Stomach (tissue), 8 donors: ENCODE measurements at regions not wholly inside any gene's neighbourhood (a gene's known extent, or its start where the extent isn't known, plus 50 kb on each side); places are given as distances from the start of the nearest gene placed in this dataset.
A peak's percentile ranks its signal among the peaks of the same experiment; 100 is the strongest.

ENCODE experiments used
- DNase-seq, 2 donors: peaks; one replicate each; pipeline versions ENCODE4 v3.0.0 to v3.0.0-alpha.2; 2013 to 2019
- H3K27ac ChIP-seq, 5 donors: fragments of 200-600 bp in 4 of 5; sonication (generic) in 4 of 5; one replicate each; pipeline ENCODE4 v1.5.1; 2013 to 2019; ENCODE audit warnings: mild to moderate bottlenecking in 1 of 5, moderate library complexity in 1 of 5
- H3K27me3 ChIP-seq, 3 donors: fragments of 200-600 bp; sonication (generic); one replicate each; pipeline ENCODE4 v1.5.1; 2017 to 2019; ENCODE audit warnings: mixed run types in 1 of 3
- H3K36me3 ChIP-seq, 4 donors: fragments of 200-600 bp; sonication (generic); 1 replicate in 3 of 4; 2 replicates in 1 of 4; pipeline ENCODE4 v1.5.1; 2016 to 2019
- H3K4me1 ChIP-seq, 4 donors: fragments of 200-600 bp; sonication (generic); one replicate each; pipeline ENCODE4 v1.5.1; 2016 to 2019
- H3K4me3 ChIP-seq, 4 donors: fragments of 200-600 bp; sonication (generic) in 3 of 4; one replicate each; pipeline ENCODE4 v1.5.1; 2016 to 2019; ENCODE audit warnings: mild to moderate bottlenecking in 1 of 4
- H3K9me3 ChIP-seq, 4 donors: fragments of 200-600 bp; sonication (generic); one replicate each; pipeline ENCODE4 v1.5.1; 2016 to 2019
- EP300 ChIP-seq: sonication (generic); formaldehyde crosslinking; IDR thresholded peaks from one replicate; pipeline ENCODE4 v1.6.1; 2017; ENCODE audit warnings: antibody characterized with exemption
- POLR2A ChIP-seq, 4 donors: fragments of 450-650 bp; IDR thresholded peaks; one replicate each; pipeline ENCODE4 v1.6.1; 2016; ENCODE audit warnings: antibody characterized with exemption in 4 of 4, control low read depth in 2 of 4, mild to moderate bottlenecking in 1 of 4, moderate library complexity in 1 of 4
- POLR2AphosphoS5 ChIP-seq, 3 donors: sonication (generic); formaldehyde crosslinking; IDR thresholded peaks; one replicate each; pipeline ENCODE4 v1.6.1; 2016; ENCODE audit warnings: antibody characterized with exemption in 3 of 3
- WGBS, 5 donors: extraction: QIAGEN DNeasy Blood & Tissue Kit in 3 of 5; methylation state at CpG; one replicate each; pipeline versions ENCODE4 v1.1.5 to v1.1.7; 2013 to 2018; 5-methylcytosine and 5-hydroxymethylcytosine counted together
- intact Hi-C: fragments of 100-400 bp; cut with DNase I; formaldehyde crosslinking; loops from one replicate; pipeline ENCODE4 v1.15.1; 2023; ENCODE audit warnings: low total_unique reads
- TF ChIP-seq, protein P1 (sequence below), 7 experiments: fragments of 450-650 bp in 4 of 7; fragments of 200-600 bp in 3 of 7; sonication (generic) in 3 of 7; IDR thresholded peaks; one replicate each; pipeline ENCODE4 v1.5.1; 2016 to 2019; ENCODE audit warnings: antibody characterized with exemption in 7 of 7, control low read depth in 2 of 7, mild to moderate bottlenecking in 1 of 7
- donor health status: healthy with polysubstance abuse.
- donor health status: Bipolar disorder and iron deficiency.
- donor health status: healthy.

DNA sequence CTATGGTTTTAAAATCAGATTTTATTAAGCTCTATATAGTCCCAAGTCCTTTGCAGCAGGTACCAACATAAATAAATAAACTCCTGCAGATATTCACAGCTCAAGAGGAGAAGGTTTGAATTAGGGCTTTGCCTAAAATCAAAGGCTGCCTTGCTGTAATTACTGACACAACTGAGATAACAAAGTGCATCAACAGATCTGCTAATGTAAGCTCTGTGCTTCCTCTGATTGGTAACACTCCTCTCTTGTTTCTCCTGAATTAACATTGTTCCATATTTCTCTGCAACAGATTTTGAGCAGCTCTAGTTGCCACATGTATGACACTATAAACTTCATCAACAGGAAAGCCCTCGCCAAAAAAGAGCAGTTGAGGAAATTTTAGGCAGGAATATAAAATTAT lies 193.6 kb downstream of the SLC39A8 start:
- Histone ChIP-seq H3K4me1 (no peaks in the 10 kb centered on the region), H3K27me3 (no peaks in the 10 kb centered on the region), H3K4me3 (no peak overlapping the region), H3K9me3 (no peaks in the 10 kb centered on the region), H3K27ac (no peak overlapping the region), H3K36me3 (no peaks in the 10 kb centered on the region)
- intact Hi-C loops = no loop called here
- TF ChIP-seq, protein P1, sequence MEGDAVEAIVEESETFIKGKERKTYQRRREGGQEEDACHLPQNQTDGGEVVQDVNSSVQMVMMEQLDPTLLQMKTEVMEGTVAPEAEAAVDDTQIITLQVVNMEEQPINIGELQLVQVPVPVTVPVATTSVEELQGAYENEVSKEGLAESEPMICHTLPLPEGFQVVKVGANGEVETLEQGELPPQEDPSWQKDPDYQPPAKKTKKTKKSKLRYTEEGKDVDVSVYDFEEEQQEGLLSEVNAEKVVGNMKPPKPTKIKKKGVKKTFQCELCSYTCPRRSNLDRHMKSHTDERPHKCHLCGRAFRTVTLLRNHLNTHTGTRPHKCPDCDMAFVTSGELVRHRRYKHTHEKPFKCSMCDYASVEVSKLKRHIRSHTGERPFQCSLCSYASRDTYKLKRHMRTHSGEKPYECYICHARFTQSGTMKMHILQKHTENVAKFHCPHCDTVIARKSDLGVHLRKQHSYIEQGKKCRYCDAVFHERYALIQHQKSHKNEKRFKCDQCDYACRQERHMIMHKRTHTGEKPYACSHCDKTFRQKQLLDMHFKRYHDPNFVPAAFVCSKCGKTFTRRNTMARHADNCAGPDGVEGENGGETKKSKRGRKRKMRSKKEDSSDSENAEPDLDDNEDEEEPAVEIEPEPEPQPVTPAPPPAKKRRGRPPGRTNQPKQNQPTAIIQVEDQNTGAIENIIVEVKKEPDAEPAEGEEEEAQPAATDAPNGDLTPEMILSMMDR (IDR thresholded peaks at IDR 0.05) = no peak
- no peak for TF ChIP-seq POLR2A (IDR thresholded peaks at IDR 0.05)
- no peak for TF ChIP-seq POLR2AphosphoS5 (IDR thresholded peaks at IDR 0.05)
- no peak for TF ChIP-seq EP300
- DNase-seq = no peak
- 49 to 73% (median 54%) methylated on average over 1 of the region's 1 CpG for WGBS, 5 donors

DNA sequence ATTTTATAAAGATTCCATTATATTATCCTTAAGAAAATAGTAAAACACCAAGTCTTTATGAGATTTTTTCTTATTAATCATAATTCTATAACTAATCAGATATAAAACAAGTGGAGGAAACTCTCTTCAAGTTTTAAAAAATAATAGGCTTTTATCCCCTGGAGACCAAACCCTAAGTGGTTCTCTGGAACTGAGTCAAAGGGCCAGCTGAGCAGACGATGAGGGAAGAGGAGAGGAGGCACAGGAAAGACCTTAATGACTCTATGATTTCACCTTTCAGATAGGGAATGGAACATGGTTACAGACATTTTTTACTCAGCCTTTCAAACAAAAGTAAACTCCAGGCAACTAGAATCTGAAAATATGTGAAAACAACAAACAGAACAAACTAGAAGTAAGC lies 201.8 kb downstream of the SLC39A8 start:
- H3K4me1 ChIP-seq = no peaks in the 10 kb centered on the region
- no peak overlapping the region for H3K27ac ChIP-seq
- no peaks in the 10 kb centered on the region for H3K27me3 ChIP-seq
- no peak for TF ChIP-seq EP300
- TF ChIP-seq, protein P1 (IDR thresholded peaks at IDR 0.05) = no peak
- TF ChIP-seq POLR2AphosphoS5 (IDR thresholded peaks at IDR 0.05) = no peak
- no peak for TF ChIP-seq POLR2A (IDR thresholded peaks at IDR 0.05)
- H3K4me3 ChIP-seq = no peak overlapping the region
- no peaks in the 10 kb centered on the region for H3K9me3 ChIP-seq
- 24 to 42% (median 35%) methylated on average over 1 of the region's 1 CpG for WGBS, 5 donors
- intact Hi-C loops = no loop called here
- no peaks in the 10 kb centered on the region for H3K36me3 ChIP-seq
- DNase-seq = no peak

DNA sequence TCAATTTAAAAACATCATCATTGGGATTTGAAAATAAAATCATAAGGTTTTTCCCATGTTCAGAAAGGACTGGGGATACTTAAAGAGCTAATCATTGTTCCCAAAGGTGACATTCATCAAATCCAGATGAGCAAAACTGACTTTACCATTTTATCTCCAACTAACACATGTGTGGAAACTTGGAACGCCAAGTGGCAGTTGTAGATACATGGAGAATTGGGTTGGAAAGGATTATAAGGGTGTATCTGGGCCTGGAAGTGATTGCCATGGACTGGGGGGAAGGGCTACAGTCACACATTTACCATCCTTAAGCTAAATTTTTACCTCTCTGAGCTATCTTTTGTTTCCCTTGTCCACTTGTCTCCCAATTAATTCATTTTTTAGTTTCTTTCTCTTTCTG lies 203.4 kb downstream of the SLC39A8 start:
- H3K4me1 ChIP-seq = no peaks in the 10 kb centered on the region
- H3K4me3 ChIP-seq = no peak overlapping the region
- no peak for DNase-seq
- intact Hi-C loops = no loop called here
- 84 to 86% (median 84%) methylated on average over 1 of the region's 1 CpG for WGBS, 5 donors
- no peak overlapping the region for H3K27ac ChIP-seq
- no peaks in the 10 kb centered on the region for H3K36me3 ChIP-seq
- H3K27me3 ChIP-seq = no peaks in the 10 kb centered on the region
- no peak for TF ChIP-seq EP300
- TF ChIP-seq POLR2A (IDR thresholded peaks at IDR 0.05) = no peak
- H3K9me3 ChIP-seq = no peaks in the 10 kb centered on the region

DNA sequence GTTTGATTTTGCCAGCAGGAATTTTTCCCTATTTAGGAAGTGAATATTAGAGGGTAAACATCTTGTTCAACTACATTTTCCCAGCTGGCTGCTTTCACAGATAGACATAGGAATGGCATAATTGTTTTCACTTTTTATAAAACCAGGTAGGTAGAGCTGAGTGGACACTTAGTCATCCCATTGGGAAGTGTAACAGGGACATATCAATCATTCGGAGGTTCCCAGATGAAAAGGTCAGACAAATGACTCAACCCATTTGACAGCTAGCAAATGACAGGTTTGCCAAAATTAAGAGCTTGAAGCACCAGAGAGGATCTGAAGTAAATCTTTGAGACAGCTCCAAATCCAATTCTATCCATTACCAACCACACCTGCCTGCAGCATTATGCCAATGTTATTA lies 205.3 kb downstream of the SLC39A8 start:
- Histone ChIP-seq H3K36me3 (no peaks in the 10 kb centered on the region), H3K27ac (no peak overlapping the region), H3K4me3 (no peak overlapping the region), H3K4me1 (no peaks in the 10 kb centered on the region), H3K9me3 (no peaks in the 10 kb centered on the region), H3K27me3 (no peaks in the 10 kb centered on the region)
- DNase-seq = no peak
- TF ChIP-seq POLR2AphosphoS5 (IDR thresholded peaks at IDR 0.05) (no peak), POLR2A (IDR thresholded peaks at IDR 0.05) (no peak), EP300 (no peak)
- TF ChIP-seq, protein P1 (IDR thresholded peaks at IDR 0.05) = no peak
- intact Hi-C loops = no loop called here
- WGBS, 5 donors = 68 to 90% (median 78%) methylated on average over 1 of the region's 1 CpG

DNA sequence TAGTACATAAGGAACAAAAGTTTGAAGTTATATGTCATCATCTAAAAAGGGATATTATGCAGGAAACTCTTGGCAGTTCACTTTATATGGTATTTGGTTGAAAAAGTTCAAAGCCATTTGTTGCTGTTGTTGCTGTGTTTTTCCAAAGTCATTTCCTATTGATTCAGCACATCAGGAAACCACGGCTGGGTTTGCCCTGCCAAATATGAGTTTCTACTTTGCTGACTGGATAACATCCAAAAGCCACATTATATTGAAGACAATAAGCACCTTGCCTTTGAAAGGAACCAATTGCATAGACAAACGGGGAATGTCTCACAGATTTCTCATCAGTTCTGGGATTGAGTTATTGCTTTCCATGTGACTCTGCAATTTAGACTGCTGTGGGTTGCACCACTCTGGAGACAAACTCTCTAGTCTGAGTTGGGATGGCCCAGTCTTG lies 206.1 kb downstream of the SLC39A8 start:
- WGBS, 5 donors = 11 to 24% (median 16%) methylated on average over 2 of the region's 2 CpGs
- TF ChIP-seq POLR2A (IDR thresholded peaks at IDR 0.05) (no peak), EP300 (no peak), POLR2AphosphoS5 (IDR thresholded peaks at IDR 0.05) (no peak)
- TF ChIP-seq, protein P1 (IDR thresholded peaks at IDR 0.05) = no peak
- no peaks in the 10 kb centered on the region for H3K9me3 ChIP-seq
- intact Hi-C loops = no loop called here
- no peak overlapping the region for H3K27ac ChIP-seq
- peak in 1 of 2 donors; percentile 24 for DNase-seq
- H3K4me1 ChIP-seq = no peaks in the 10 kb centered on the region
- H3K4me3 ChIP-seq = no peak overlapping the region
- H3K27me3 ChIP-seq = no peaks in the 10 kb centered on the region
- no peaks in the 10 kb centered on the region for H3K36me3 ChIP-seq
